ENCODE measurements at regions not wholly inside any gene's neighbourhood (a gene's known extent, or its start where the extent isn't known, plus 50 kb on each side); places are given as distances from the start of the nearest gene placed in this dataset.

GRCh38 chr3:94693997-94694640 is 631.3 kb downstream of the NSUN3 start:
- H3K4me1 ChIP-seq (ENCODE audit: insufficient read depth, low read length) = no peaks in the 10 kb centered on the region
- H3K36me3 ChIP-seq (ENCODE audit: insufficient read depth, low read length) = no peaks in the 10 kb centered on the region
- no peak overlapping the region for H3K4me2 ChIP-seq (ENCODE audit: insufficient read depth, low read length)
- no peak for TF ChIP-seq CTCF (IDR thresholded peaks at IDR 0.05; ENCODE audit: borderline replicate concordance, extremely low read depth, low read length, poor library complexity, severe bottlenecking)
- H3K9me3 ChIP-seq (ENCODE audit: insufficient read depth, low read length, severe bottlenecking) = no peaks in the 10 kb centered on the region
- ATAC-seq (ENCODE audit: insufficient read depth, low read depth) (no peak), DNase-seq (no peak)
- no peak overlapping the region for H3K27ac ChIP-seq (ENCODE audit: low read length)
- no peak overlapping the region for H3K4me3 ChIP-seq (ENCODE audit: low read depth in 1 of 2, low read length in 2 of 2)
- H3K79me2 ChIP-seq (ENCODE audit: insufficient read depth, low read length) = no peaks in the 10 kb centered on the region
- no peak overlapping the region for H2AFZ ChIP-seq (ENCODE audit: low read depth, low read length)
- H3K27me3 ChIP-seq (ENCODE audit: insufficient read depth, low read length, poor library complexity) = no peaks in the 10 kb centered on the region
- no peaks in the 10 kb centered on the region for H4K20me1 ChIP-seq (ENCODE audit: insufficient read depth, low read length)
- no peak overlapping the region for H3K9ac ChIP-seq (ENCODE audit: low read depth, low read length)

GRCh38 chr3:94694894-94695293 is 632.0 kb downstream of the NSUN3 start:
- no peaks in the 10 kb centered on the region for H3K27me3 ChIP-seq (ENCODE audit: insufficient read depth, low read length, poor library complexity)
- TF ChIP-seq CTCF (IDR thresholded peaks at IDR 0.05; ENCODE audit: borderline replicate concordance, extremely low read depth, low read length, poor library complexity, severe bottlenecking) (no peak), EZH2 (IDR thresholded peaks at IDR 0.05; ENCODE audit: borderline replicate concordance, low read depth, low read length, severe bottlenecking) (no peak)
- H3K27ac ChIP-seq (ENCODE audit: low read length) = no peak overlapping the region

GRCh38 chr3:94704467-94704866 is 641.6 kb downstream of the NSUN3 start:
- H3K27me3 ChIP-seq (ENCODE audit: insufficient read depth, low read length, poor library complexity) = no peaks in the 10 kb centered on the region
- H3K27ac ChIP-seq (ENCODE audit: low read length) = no peak overlapping the region
- H2AFZ ChIP-seq (ENCODE audit: low read depth, low read length) = no peak overlapping the region
- H3K36me3 ChIP-seq (ENCODE audit: insufficient read depth, low read length) = no peaks in the 10 kb centered on the region
- DNase-seq (no peak), ATAC-seq (ENCODE audit: insufficient read depth, low read depth) (no peak)
- H3K9me3 ChIP-seq (ENCODE audit: insufficient read depth, low read length, severe bottlenecking) = no peaks in the 10 kb centered on the region
- H3K4me2 ChIP-seq (ENCODE audit: insufficient read depth, low read length) = no peak overlapping the region
- no peak overlapping the region for H3K4me3 ChIP-seq (ENCODE audit: low read depth in 1 of 2, low read length in 2 of 2)
- no peaks in the 10 kb centered on the region for H3K4me1 ChIP-seq (ENCODE audit: insufficient read depth, low read length)
- no peaks in the 10 kb centered on the region for H3K79me2 ChIP-seq (ENCODE audit: insufficient read depth, low read length)
- H4K20me1 ChIP-seq (ENCODE audit: insufficient read depth, low read length) = no peaks in the 10 kb centered on the region
- no peak overlapping the region for H3K9ac ChIP-seq (ENCODE audit: low read depth, low read length)
- TF ChIP-seq EZH2 (IDR thresholded peaks at IDR 0.05; ENCODE audit: borderline replicate concordance, low read depth, low read length, severe bottlenecking) (no peak), CTCF (IDR thresholded peaks at IDR 0.05; ENCODE audit: borderline replicate concordance, extremely low read depth, low read length, poor library complexity, severe bottlenecking) (no peak)

More at GRCh38 chr3:94694894-94695293, 632.0 kb downstream of the NSUN3 start:
- Histone ChIP-seq H2AFZ (ENCODE audit: low read depth, low read length) (no peak overlapping the region), H3K9me3 (ENCODE audit: insufficient read depth, low read length, severe bottlenecking) (no peaks in the 10 kb centered on the region), H3K4me2 (ENCODE audit: insufficient read depth, low read length) (no peak overlapping the region), H3K9ac (ENCODE audit: low read depth, low read length) (no peak overlapping the region), H3K79me2 (ENCODE audit: insufficient read depth, low read length) (no peaks in the 10 kb centered on the region), H4K20me1 (ENCODE audit: insufficient read depth, low read length) (no peaks in the 10 kb centered on the region), H3K36me3 (ENCODE audit: insufficient read depth, low read length) (no peaks in the 10 kb centered on the region), H3K4me1 (ENCODE audit: insufficient read depth, low read length) (no peaks in the 10 kb centered on the region), H3K4me3 (ENCODE audit: low read depth in 1 of 2, low read length in 2 of 2) (no peak overlapping the region)
- DNase-seq (no peak), ATAC-seq (ENCODE audit: insufficient read depth, low read depth) (no peak)

All from DND-41 (cell line).